ENCODE measurements at regions not wholly inside any gene's neighbourhood (a gene's known extent, or its start where the extent isn't known, plus 50 kb on each side); places are given as distances from the start of the nearest gene placed in this dataset.
A peak's percentile ranks its signal among the peaks of the same experiment; 100 is the strongest.

DNA sequence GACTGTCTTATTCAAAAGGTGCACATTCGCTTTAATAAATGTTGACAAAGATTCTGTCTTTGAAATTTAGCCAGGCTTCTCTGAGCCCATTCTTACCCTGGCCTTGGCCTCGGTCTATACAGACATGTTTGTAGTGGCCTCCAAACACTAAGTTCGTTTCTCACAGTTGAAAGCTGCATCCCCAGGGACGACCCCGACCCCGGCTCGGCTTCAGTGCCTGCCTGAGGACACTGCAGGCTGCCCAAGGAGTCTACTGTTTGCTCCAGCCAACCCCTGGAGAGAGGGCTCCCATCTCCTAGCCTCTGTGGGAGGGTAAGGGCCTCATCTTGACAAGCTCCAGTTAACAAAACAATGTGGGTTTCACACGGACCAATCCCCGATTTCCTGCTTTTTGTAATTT, 390.6 kb upstream of the ZFP42 start:
- no peak overlapping the region for H3K4me3 ChIP-seq (ENCODE audit: control extremely low read depth in 1 of 5, extremely low read depth in 1 of 5, insufficient read depth in 1 of 5, low read depth in 2 of 5, low read length in 4 of 5)
- no peaks in the 10 kb centered on the region for H3K9me3 ChIP-seq (ENCODE audit: control extremely low read depth in 1 of 3, control insufficient read depth in 2 of 3, insufficient read depth in 1 of 3, low read length in 2 of 3)
- ATAC-seq (ENCODE audit: low read depth): no peak
- H2AFZ ChIP-seq (ENCODE audit: insufficient read depth, low read depth, low read length, poor library complexity, severe bottlenecking): no peak overlapping the region
- intact Hi-C loops (cut with micrococcal nuclease): no loop called here
- no peaks in the 10 kb centered on the region for H3K4me1 ChIP-seq (ENCODE audit: control insufficient read depth in 2 of 2, insufficient read depth in 2 of 2, low read length in 2 of 2)
- no peak overlapping the region for H3K4me2 ChIP-seq (replicated peaks; ENCODE audit: low read depth, low read length, poor library complexity, severe bottlenecking)
- no peak overlapping the region for H3K4me3 Mint-ChIP-seq
- H3K9me3 Mint-ChIP-seq (ENCODE audit: insufficient read depth): no peaks in the 10 kb centered on the region
- no peak overlapping the region for H3K27ac ChIP-seq (ENCODE audit: low read length in 2 of 2)
- no peaks in the 10 kb centered on the region for H3K4me1 Mint-ChIP-seq
- WGBS (ENCODE audit: insufficient coverage): 69% methylated on average over 9 of the region's 9 CpGs
- no peaks in the 10 kb centered on the region for H4K20me1 ChIP-seq (ENCODE audit: control insufficient read depth, insufficient read depth, low read length, poor library complexity, severe bottlenecking)
- POLR2A ChIA-PET: no interaction called here
- no peaks in the 10 kb centered on the region for H3K36me3 ChIP-seq (replicated peaks in 1 of 2; ENCODE audit: control extremely low read depth in 1 of 2, control insufficient read depth in 1 of 2, extremely low read depth in 1 of 2, insufficient read depth in 2 of 2, low read length in 1 of 2)
- CTCF ChIA-PET: no interaction called here
- no peak overlapping the region for H3K27ac Mint-ChIP-seq
- H3K9ac ChIP-seq (ENCODE audit: low read length): no peak overlapping the region
- H3K79me2 ChIP-seq (ENCODE audit: control insufficient read depth, insufficient read depth, low read length): no peaks in the 10 kb centered on the region
- H3K27me3 ChIP-seq (replicated peaks in 1 of 4; ENCODE audit: control extremely low read depth in 1 of 4, control insufficient read depth in 3 of 4, insufficient read depth in 4 of 4, low read length in 3 of 4): no peaks in the 10 kb centered on the region
- no peak for DNase-seq
- TF ChIP-seq CTCF (IDR thresholded peaks at IDR 0.05): no peak
- no peak for TF ChIP-seq EZH2 (IDR thresholded peaks at IDR 0.05; ENCODE audit: borderline replicate concordance, insufficient read depth, low read depth, low read length, poor library complexity, severe bottlenecking)
- H3K27me3 Mint-ChIP-seq: no peaks in the 10 kb centered on the region

DNA sequence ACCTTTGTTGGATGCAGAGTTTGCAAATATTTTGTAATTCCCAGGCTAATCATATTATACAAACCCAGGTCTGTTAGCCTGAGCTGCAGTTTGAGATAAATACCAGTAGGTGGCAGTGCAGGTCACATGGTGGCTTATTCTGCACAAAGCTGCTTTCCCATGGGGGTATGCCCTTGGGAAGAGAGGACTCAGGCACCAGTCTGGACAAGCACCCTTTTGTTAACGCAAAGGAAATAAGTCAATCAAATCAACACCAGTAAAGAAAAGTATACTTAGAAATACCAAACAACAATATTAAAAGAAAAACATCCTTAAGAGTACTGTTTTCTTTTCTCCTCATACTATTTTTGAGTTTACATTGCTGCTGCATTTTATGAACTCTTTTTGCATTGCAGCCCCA, 389.0 kb upstream of the ZFP42 start:
- TF ChIP-seq EZH2 (IDR thresholded peaks at IDR 0.05; ENCODE audit: borderline replicate concordance, insufficient read depth, low read depth, low read length, poor library complexity, severe bottlenecking): no peak
- TF ChIP-seq CTCF (IDR thresholded peaks at IDR 0.05): peak; percentile 73
- H3K4me3 ChIP-seq (ENCODE audit: control extremely low read depth in 1 of 5, extremely low read depth in 1 of 5, insufficient read depth in 1 of 5, low read depth in 2 of 5, low read length in 4 of 5): no peak overlapping the region
- H3K9me3 ChIP-seq (ENCODE audit: control extremely low read depth in 1 of 3, control insufficient read depth in 2 of 3, insufficient read depth in 1 of 3, low read length in 2 of 3): no peaks in the 10 kb centered on the region
- H3K79me2 ChIP-seq (ENCODE audit: control insufficient read depth, insufficient read depth, low read length): no peaks in the 10 kb centered on the region
- ATAC-seq (ENCODE audit: low read depth) (no peak), DNase-seq (peak; percentile 6)
- no peak overlapping the region for H3K27ac ChIP-seq (ENCODE audit: low read length in 2 of 2)
- ChIA-PET CTCF (interaction anchor here (1.4 kb wide), 1 partner anchor 11 kb away, joined by 4 read pairs; no protein-coding TSS in a partner anchor), POLR2A (no interaction called here)
- Mint-ChIP-seq H3K27me3 (no peaks in the 10 kb centered on the region), H3K27ac (no peak overlapping the region), H3K9me3 (ENCODE audit: insufficient read depth) (no peaks in the 10 kb centered on the region), H3K4me3 (no peak overlapping the region), H3K4me1 (no peaks in the 10 kb centered on the region)
- WGBS (ENCODE audit: insufficient coverage): no CpG with 5 or more reads among the region's 1 CpG
- H3K36me3 ChIP-seq (replicated peaks in 1 of 2; ENCODE audit: control extremely low read depth in 1 of 2, control insufficient read depth in 1 of 2, extremely low read depth in 1 of 2, insufficient read depth in 2 of 2, low read length in 1 of 2): no peaks in the 10 kb centered on the region
- H2AFZ ChIP-seq (ENCODE audit: insufficient read depth, low read depth, low read length, poor library complexity, severe bottlenecking): no peak overlapping the region
- no peaks in the 10 kb centered on the region for H4K20me1 ChIP-seq (ENCODE audit: control insufficient read depth, insufficient read depth, low read length, poor library complexity, severe bottlenecking)
- H3K4me2 ChIP-seq (replicated peaks; ENCODE audit: low read depth, low read length, poor library complexity, severe bottlenecking): no peak overlapping the region
- intact Hi-C loops (cut with micrococcal nuclease): no loop called here
- H3K4me1 ChIP-seq (ENCODE audit: control insufficient read depth in 2 of 2, insufficient read depth in 2 of 2, low read length in 2 of 2): no peaks in the 10 kb centered on the region
- no peak overlapping the region for H3K9ac ChIP-seq (ENCODE audit: low read length)
- H3K27me3 ChIP-seq (replicated peaks in 1 of 4; ENCODE audit: control extremely low read depth in 1 of 4, control insufficient read depth in 3 of 4, insufficient read depth in 4 of 4, low read length in 3 of 4): no peaks in the 10 kb centered on the region

Data from B cell (primary cell).